ENCODE measurements at regions not wholly inside any gene's neighbourhood (a gene's known extent, or its start where the extent isn't known, plus 50 kb on each side); places are given as distances from the start of the nearest gene placed in this dataset.

DNA sequence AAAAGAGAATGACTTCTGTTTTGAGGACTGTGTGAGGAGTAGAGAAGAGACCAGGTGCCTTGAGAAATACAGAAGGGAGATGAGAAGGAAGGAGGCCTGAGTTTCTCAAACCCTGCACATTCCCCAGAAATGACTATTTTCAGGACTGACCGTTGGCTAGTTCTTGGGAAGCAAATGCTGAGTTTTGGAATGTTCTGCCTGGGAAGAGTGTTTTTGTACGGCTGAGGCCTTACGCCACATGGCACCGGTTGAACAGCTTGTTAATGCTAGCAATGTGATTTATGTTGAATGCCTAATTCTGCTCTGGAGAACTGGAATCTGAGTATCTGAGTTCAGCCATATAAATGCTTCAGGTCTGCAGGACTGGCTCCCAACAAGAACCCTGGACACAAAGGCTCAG lies 152.7 kb upstream of the ADAMTS16 start:
- DNase-seq (no peak), ATAC-seq (no peak)
- intact Hi-C loops (cut with DNase I): no loop called here

DNA sequence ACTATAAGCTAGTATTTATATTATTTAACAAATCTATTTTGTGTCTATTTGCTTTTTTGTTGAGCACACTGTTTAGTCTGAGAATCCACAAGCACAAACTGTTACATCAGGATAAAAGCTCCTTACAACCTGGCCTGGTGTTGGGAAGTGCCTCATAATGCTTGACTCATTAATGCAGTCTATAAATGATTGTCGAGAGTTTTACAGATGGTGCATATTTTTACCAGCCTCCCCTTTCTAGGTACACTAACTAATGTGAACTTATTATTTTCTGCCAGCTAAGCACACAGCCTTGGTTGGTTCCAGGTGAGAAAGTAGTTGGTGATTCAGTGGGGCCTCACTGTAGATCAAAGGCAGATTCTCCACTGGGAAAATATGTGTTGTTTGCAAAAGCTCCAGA lies 151.0 kb upstream of the ADAMTS16 start:
- DNase-seq (no peak), ATAC-seq (no peak)
- intact Hi-C loops (cut with DNase I): no loop called here

DNA sequence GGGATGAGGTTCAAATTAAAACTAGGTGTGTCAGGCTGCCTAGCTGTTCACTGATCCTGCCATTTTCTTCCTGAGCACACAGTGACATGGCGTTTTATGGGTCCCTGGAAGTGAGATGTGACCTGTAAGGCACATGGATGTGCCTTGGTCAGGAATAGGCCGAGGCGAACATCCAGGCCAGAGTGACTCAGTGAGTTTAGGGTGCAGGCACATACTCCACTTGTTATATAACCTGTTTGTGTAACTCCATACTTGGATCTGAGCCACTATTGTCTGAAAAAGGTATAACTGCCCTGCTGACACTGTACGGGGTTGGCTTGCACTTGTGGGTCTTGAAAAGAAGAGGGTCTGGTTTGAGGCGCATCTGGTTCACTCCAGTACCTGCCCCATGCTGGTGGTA lies 150.1 kb upstream of the ADAMTS16 start:
- intact Hi-C loops (cut with DNase I): no loop called here
- no peak for ATAC-seq
- no peak for DNase-seq

DNA sequence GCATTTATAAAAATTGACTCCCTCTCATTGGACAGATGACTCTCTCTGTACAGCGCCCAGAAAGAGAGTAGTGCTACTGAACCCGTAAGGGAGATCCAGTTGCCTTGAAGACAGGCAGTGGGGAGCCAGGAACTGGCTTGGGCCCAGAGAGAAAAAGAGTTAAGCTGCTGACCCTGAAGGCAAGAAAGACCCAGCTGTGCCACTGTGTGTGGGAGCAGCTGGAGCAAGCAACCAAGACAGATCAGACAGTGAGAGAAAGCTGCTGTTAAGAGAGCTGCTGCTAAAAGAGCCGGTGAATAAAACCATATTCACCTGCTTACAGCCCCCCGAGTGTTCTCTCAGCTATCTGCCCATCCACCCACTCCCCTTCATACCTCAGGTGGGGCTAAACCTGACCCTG lies 149.7 kb upstream of the ADAMTS16 start:
- ATAC-seq: no peak
- no peak for DNase-seq
- intact Hi-C loops (cut with DNase I): no loop called here

DNA sequence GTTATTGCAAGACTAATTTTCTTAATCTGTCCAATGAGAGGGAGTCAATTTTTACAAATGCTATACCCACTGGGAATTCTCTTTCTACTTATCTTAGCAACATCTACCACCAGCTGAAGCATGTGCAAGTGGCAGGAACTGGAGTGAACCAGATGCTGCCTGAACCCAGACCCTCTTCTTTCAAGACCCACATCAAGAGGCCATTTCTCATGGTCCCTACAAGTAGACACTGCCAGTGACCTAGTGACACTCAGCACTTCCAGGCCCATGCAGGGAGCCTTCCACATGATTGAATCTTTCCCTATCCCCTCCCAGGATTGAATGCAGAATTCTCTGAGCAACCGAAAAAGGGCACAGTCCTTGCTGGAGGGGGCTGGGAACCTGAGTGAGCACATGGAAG lies 148.2 kb upstream of the ADAMTS16 start:
- DNase-seq (no peak), ATAC-seq (no peak)
- intact Hi-C loops (cut with DNase I): no loop called here

DNA sequence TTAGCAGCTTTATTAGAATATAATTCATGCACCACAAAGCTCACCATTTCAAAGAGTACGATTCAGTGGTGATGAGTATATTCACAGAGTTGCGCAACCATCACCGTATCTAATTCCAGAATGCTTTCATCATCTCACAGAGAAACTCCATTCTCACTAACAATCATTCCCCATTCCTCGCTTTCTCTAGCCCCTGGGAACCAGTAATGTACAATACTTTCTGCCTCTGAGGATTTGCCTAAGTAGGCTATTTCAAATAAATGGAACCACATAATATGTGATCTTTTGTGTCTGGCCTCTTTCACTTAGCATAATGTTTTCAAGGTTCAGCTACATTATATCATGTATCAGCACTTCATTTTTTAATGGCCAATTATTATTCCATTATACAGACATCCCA lies 145.1 kb upstream of the ADAMTS16 start:
- ATAC-seq: peak in 1 of 2 donors; percentile 87
- DNase-seq: no peak
- intact Hi-C loops (cut with DNase I): no loop called here

DNA sequence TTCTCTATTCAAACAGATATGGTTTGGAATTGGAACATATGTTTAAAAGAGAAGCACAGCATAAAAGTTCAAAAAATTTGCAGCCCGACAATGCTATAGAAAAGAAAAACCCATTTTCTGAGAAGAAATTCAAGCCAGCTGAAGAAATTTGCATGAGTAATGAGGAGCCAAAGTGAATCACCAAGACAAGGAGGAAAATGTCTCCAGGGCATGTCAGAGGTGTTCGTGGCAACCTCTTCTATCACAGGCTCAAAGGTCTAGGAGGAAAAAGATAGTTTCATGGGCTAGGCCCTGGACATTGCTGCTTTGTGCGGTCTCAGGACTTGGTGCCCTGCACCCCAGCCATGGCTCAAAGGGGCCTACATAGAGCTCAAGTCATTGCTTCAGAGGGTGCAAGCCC lies 134.8 kb upstream of the ADAMTS16 start:
- intact Hi-C loops (cut with DNase I): no loop called here
- no peak for ATAC-seq
- no peak for DNase-seq

DNA sequence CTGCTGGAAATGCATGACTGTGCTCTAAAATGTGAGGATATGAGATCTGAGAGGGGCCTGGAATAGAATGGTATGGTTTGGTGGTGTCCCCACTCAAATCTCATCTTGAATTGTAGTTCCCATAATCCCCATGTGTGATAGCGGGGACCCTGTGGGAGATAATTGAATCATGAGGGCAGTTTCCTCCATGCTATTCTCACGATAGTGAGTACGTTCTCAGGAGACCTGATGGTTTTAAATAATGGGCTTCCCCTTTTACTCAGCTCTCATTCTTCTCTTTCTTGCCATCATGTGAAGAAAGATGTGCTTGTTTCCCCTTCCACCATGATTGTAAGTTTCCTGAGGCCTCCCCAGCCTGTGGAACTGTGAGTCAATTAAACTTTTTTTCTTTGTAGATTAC lies 133.6 kb upstream of the ADAMTS16 start:
- ATAC-seq: no peak
- no peak for DNase-seq
- intact Hi-C loops (cut with DNase I): no loop called here

DNA sequence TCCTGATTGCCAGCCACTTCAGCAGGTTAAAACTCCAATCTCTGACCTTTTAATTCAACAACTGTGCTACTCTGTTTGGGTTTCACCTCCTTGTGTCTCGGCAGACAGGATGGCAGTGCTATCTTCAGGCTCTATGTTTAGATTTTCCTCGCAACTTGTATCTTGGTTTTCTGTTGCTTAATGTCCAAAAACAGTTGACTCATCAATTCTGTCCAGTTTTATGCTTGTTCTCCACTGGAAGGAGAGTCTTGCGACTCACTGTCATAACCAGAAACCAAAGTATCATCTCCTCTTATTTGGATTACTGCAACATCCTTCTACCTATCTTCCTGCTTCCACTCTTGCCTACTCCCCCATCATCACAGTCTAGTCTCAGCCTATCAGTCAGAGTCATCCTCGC lies 130.9 kb upstream of the ADAMTS16 start:
- ATAC-seq (no peak), DNase-seq (no peak)
- intact Hi-C loops (cut with DNase I): no loop called here

DNA sequence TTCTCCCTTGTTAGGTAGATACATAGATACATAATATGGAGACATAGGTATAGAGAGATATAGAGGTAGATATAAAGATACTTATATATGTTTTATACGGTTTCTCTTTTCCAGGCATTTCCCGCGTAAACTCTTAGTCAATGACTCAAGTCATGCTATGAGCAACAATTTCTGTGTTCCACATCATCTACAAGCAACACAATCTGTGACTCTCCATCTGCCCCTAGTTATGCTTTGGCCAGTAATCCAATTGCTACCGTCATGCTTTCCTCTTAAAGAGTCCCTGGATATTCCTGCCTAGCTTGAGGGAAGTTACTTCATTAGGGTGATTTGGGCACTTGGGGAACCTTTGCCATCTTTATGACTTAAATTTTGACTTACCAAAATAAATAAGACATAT lies 129.0 kb upstream of the ADAMTS16 start:
- intact Hi-C loops (cut with DNase I): no loop called here
- no peak for DNase-seq
- no peak for ATAC-seq

DNA sequence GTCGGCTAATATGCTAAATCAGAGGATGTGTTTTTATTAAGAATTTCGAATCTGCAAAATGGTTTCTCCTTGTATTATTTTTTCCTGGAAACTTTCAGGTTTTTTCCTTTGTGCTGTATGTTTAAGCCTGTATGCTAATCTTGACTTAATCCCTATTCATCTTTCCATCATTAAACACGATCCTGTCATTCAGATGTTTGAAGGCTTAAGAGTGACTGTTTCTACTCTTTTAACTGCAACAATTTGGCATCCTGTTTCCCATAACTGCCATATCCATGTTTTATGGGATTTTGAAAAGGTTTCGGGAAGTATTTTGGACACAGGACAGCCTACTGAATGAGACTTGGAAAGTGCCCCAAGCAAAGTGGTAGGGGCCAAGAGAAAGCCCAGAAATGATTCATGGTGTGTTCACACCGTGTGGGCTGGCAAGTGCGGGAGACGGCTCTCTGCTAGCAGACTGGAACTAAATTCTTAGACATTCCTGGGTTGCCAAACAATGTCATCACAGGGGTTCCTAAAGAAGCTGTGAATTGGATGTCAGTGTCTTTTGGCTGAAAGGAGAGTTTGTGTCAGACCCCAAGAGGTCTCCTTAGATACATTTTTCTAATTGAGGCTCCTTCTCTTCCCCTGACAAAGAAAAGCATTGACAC lies 125.4 kb upstream of the ADAMTS16 start:
- ATAC-seq (peak; percentile 38 to 78), DNase-seq (peak; percentile 46)
- intact Hi-C loops (cut with DNase I): no loop called here

DNA sequence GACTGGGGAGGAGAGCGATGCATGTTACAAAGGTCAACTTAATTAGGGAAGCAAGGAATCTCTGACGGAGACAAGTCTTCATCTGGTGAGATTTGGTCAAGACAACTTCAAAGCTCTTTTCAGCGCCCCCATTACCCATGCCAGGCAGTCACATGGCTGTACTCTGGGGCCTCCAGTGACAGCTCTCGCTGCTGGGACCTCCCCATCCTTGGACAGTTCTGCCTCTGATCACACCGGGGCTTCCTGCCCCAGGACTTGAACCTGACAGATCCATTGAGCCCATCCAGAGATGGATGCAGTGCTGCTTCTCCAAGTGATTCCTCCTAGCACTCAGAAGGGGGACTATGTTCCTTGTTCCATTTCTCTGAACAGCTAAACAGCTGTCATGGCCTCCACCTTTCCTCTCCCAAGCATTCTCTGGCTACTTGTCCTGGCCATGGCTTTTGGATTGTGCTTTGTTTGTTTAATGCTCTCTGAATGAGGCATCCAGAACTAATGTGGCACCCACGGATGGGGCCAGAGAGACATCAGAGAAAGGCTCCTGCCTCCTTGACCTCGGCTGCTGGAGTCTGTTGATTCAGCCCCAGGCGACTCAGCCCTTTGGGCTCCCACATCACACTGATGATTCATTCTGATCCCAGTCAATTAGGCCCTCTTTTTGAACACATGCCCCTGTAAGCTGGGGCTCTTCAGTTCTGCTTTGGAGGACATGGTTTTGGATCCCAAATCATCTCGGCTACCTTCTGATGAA lies 122.1 kb upstream of the ADAMTS16 start:
- ATAC-seq (peak in 1 of 2 donors; percentile 86), DNase-seq (peak; percentile 30)
- intact Hi-C loops (cut with DNase I): no loop called here

DNA sequence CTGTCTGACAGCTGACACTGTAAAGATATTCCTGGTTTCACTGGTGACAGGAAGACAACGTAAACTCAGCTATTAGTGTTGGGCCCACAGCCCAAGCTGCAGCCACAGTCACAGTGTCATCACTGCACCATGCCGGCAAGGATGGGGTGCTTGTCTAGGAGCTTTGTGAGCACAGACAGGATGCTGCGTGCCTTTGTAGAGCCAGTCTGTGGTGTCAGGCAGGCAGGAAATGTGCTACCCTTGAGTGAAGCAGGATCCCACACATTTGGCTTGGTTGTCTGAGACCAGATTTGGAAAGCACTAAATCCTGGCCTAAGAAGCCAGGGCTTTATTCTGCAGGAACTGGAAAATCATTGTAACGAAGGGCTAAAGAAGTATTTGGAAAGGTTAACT lies 121.6 kb upstream of the ADAMTS16 start:
- intact Hi-C loops (cut with DNase I): no loop called here
- ATAC-seq (peak in 1 of 2 donors; percentile 86), DNase-seq (no peak)

DNA sequence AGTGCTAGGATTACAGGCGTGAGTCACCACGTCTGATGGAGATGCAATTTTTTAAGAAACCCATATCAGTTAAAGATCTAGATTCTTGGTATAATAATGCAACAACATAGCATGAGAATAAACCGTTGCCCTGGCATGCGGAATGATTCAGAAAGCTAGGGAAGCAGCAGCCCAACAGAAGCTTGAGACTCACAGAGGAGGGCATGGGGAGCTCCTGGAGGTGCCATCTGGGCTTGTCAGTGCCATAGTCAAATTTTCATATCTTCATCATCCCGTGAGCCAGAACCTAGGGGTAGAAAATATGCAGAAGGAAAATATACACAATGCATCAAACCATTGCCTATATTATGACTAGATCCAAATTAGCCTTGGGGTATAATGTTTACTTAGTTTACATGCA lies 118.7 kb upstream of the ADAMTS16 start:
- no peak for ATAC-seq
- no peak for DNase-seq
- intact Hi-C loops (cut with DNase I): no loop called here

DNA sequence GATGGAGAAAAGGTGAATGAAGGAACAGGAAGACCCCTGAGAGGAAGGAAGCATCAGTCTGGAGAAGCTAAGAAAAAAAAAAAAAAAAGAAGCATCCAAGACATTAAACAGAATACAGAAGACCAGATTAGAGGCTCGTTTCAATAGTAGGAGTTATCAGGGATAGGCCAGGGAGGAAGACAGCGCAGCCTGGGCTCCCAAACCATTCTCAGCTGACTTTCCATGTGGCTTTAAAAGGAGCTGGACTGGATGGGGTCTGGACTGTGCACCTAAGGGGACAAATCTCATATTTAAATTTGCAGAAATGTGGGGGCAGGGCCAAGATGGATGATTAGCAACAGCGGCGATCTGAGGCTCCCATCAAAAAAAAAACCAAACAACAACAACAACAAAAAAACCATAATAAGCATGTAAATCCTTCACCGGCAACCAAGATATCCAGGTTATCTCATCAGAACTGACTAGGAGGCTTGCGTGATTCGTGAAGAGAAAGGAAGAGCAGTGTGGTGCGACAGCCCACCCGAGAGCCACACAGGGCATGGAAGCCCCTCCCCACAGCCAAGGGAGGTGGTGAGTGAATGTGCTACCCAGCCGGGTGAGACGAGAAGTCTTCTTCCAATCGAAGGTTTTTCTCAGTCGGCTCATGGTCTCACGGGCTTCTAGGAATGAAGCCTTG lies 114.9 kb upstream of the ADAMTS16 start:
- intact Hi-C loops (cut with DNase I): no loop called here
- ATAC-seq: no peak
- no peak for DNase-seq

DNA sequence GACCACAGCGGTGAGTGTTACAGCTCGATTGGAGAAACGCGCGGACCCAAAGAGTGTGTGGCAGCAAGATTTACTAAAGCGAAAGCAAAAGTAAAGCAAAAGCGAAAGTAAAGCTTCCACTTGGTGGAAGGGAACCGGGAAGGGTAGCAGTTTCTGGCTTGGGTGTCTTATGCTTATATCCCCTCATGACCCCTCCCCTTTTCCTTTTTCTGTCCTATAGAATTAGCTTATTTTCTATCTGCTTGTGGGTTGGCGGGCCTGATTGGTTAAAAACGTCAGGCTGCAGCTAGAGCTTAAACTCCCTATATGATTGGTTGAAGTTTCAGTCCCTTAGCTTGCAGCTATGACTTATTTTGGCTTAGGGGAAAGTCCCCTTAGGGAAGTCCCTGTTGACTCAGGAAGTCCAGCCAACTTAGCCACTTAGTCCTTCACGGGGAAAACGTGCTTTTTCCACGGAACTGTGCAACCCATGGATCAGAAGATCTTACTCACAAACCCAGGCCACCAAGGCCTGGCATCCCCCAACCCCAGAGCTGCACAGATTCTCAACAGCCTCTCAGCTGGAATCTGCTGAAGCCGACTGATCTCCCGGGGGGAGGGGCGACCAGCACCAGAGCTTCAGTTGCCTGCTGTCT lies 114.2 kb upstream of the ADAMTS16 start:
- intact Hi-C loops (cut with DNase I): no loop called here
- DNase-seq: no peak
- ATAC-seq: no peak

DNA sequence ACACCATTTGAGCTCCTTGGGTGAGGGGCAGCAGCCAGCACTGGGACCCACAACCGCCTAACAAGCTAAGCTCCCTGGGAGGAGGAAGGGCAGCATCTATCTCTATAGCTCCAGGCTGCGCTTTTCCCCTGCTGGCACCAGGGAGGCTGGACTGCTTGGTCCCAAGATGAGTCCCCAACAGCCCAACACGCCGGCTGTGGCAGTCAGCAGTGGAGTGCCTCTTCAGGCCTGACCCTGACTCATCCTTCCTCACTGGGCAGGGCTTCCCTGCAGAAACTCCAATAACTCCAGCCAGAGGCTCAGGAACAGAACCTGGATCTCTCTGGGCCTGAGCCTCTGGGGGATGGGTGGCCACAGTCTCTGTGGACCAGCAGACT lies 113.7 kb upstream of the ADAMTS16 start:
- intact Hi-C loops (cut with DNase I): no loop called here
- ATAC-seq (no peak), DNase-seq (no peak)

DNA sequence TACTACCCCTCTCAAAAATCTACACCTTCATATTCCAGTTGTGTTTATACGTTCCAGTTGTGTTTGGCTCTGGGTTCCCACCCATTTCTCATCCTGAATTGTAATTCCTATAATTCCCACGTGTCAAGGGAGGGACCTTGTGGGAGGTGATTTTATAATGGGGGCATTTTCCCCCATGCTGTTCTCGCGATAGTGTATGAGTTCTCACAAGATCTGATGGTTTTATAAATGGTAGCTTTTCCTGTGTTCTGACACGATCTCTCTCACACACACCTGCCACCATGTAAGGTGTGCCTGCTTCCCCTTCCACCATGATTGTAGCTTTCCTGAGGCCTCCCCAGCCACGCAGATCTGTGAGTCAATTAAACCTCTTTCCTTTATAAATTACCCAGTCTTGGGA lies 108.5 kb upstream of the ADAMTS16 start:
- DNase-seq (no peak), ATAC-seq (no peak)
- intact Hi-C loops (cut with DNase I): no loop called here

DNA sequence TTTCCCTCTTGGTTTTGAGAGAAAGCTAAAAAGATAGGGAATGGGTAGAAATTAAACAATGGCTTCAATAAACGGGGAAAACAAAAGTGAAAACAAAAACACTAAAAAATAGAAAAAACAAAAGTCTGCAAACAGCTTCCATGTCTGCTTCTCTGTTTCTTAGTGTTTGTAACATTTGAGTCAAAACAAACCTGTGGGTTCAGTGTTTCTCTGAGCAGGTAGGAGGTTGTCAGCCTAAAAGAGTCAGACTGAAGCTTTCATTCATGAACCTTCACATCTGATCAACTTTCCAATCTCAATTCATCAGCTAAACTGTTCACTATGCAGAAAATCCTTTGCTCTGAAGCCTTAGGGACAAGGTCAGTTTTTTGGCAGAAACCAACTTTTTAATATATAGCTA lies 102.5 kb upstream of the ADAMTS16 start:
- DNase-seq (no peak), ATAC-seq (no peak)
- intact Hi-C loops (cut with DNase I): no loop called here

DNA sequence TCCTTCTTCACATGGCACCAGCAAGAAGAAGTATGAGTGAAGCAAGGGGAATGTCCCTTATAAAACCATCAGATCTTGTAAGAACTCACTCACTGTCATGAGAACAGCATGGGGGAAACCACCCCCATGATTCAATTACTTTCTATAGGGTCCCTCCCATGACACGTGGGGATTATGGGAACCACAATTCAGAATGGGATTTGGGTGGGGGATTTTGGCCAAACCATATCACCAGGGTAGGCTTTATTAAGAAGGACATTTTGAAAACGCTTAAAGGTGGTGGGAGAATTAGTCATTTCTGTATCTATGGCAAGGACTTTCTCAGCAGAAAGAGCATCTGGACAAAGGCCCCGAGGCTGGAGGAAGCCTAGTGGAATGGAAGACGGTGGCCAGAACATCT lies 100.2 kb upstream of the ADAMTS16 start:
- intact Hi-C loops (cut with DNase I): no loop called here
- DNase-seq (no peak), ATAC-seq (no peak)
